Femur (tissue), 1 donor: ENCODE measurements at regions not wholly inside any gene's neighbourhood (a gene's known extent, or its start where the extent isn't known, plus 50 kb on each side); places are given as distances from the start of the nearest gene placed in this dataset.

Experiments
- DNase-seq: peaks from one replicate; pipeline ENCODE4 v3.0.0-alpha.2; 2017

DNA sequence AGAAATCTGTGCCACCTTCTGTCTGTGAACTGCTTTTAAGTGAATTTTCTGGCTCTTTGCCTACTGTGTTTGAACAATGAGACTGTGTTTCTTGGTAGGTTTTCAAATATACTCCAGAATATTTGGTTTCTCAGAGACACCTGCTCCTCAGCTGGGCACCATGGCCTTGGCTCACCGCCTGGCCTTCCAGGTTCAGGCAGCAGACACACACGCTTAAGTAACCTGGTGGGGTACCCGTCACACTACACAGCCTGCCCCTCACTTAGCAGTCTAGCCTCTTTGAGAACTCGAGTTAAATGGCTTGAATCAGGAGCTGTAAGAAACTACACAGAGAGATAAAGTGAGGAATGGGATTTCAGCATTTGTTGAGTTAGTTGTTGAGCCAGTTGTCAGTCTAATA lies 530.5 kb downstream of the MTRR start:
- DNase-seq, result no peak

DNA sequence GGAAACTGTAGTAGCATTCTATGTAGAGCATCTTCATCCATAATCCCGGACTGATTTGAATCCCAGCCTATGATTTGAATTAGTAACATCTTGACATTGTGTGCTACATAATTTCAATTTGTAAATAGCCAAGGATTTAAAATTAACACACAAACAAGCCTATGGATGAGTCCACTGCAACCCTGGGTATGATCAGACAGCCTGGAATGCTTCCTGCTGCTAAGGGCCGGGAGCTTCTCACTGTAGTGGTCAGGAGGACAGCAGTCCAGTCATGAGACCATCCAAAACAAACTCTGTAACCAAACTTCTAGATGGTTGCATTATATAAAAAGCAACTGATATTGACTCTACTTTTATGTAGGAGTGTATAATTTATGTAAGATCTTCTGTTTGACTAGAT lies 539.3 kb downstream of the MTRR start:
- no peak for DNase-seq

DNA sequence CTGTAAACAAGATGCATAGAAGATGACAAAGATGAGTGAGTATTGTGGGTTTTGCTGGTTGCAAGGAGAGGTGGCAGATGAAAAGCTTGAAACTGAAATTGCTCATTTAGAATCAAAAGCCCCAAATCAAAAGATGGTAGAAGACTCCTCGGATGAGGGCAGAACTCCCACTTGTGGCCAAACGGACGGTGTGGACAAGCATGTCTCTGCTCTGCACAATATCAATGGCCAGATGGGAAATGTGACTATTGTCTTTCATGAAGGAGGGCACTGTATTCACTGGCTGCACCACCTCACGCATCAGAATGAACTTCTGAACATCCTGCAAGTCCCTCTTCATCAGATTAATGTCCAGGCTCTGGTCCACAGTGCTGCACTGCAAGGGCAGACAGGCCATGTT lies 541.7 kb downstream of the MTRR start:
- no peak for DNase-seq

DNA sequence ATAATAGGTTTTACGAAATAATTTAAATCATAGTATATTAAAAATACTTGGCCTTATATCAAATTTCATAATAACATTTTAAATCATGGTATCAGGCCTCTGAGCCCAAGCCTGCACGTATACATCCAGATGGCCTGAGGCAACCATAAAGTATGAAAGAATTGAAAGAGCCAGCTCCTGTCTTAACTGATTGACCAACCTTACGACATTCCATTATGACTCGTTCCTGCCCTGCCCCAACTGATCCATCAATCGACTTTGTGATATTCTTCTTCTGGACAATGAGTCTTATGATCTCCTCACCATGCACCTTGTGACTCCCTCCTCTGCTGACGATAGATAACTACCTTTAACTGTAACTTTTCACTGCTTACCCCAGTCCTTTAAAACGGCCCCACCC lies 545.0 kb downstream of the MTRR start:
- DNase-seq, result no peak

DNA sequence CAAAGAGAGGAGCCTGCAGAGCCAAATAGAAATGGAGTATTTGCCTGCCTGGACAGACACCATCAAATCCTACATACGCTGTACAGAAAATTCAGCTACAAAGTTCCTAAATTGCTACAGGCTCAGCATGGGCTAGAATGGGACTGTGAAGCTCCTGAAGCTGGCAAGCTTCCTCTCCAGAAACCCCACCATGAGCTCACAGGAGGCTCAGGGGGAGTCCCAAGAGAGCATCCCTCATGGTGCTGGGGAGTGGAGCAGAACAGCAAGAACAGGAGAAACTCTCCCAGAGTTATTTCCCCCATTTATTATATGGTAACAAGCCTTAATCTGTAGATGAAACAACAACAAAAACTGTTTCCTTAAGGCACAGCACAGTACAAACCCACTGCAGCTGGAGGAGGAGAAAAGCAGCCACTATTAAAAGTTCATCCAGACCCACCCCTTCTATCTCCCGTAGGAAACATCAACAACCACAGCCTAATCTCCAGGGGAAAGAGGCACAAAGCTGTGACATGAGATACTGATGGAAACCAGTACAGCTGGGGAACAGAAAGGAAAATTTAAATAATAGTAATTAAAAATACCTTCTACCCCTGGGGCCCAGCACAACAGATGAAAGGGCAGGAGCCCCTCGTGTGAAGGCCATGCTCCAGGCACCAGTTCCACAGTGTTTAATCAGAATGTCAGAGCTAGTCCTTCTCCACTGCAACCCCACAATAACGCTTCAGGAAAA lies 548.5 kb downstream of the MTRR start:
- no peak for DNase-seq

DNA sequence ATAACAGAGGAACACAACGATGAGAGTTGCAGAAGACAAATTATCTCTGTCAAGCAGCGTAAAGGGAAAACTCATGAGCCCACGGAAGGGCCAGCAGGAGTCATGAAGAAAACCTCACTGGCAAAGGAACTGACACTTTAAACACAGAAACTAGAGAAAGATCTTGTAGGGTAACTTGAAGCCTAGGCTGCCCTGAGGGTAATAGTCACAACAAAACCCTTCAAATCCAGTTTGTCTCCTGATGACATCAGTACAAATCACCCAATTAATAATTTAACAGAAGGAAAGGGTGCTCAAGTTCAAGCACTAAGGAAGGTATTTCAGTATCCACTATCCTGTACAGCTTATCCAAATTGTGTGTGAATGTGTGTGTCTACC lies 549.1 kb downstream of the MTRR start:
- no peak for DNase-seq

DNA sequence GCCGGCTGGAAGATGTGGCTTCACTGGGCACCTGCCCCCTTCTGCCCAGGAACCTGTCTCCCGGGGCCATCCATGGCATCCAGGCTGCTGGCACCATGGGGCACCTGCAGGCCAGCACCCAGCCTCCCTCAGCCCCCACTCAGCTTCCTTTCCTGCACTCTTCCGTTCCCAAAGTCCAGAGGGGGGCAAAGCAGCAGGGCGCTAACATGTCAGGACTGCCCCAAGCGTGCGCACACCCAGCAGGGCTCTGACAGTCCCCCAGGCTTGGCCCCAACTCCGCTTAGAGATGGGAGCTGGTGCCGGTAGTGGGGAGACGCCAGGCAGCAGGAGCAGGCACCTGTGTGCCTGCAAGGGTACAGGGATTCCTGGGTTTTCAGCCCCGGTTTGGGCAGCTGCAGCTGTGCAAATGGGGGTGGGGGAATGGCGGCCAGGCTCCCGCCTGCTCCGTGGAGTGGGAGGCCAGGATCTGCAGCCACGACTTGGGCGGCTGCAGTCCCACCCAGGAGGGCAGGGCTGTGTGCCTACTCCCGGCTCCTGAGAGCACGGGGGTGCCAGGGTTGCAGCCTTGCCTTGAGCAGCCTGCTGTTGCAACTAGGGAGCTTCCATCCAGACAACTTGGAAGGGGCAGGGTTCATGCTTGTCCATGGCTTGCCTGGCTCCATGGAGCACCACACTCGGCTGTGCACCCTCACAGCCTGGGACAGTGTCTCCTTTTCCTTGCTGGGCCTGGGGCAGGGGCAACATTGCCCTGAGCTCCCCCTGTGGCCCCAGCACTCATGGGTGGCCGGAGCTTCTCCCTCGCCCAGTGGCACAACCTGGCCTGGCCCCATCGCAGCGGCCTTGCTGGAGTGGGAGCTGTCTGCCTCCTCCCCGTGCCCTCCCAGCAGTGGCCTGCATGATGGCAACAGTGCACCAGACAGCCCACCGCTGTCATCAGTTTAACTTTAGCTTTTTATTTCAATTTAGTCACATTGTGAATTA lies 561.1 kb downstream of the MTRR start:
- DNase-seq, result no peak

DNA sequence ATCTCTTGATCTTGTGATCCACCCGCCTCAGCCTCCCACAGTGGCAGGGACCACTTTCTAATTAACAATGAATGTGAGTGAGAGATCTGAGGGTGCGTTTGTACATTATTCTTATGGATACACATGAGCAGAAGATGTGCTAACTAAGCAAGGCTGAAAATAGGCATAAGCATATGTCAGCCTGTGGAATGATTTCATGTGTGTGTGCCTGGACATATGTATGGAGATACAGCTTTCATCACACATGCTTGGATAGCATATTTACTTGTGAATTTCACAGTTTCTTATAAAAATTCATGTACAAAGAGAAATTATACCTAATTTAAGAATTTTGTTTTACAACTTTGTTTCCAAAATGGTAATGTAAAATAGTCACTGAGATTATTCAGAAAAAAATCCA lies 565.6 kb downstream of the MTRR start:
- no peak for DNase-seq

DNA sequence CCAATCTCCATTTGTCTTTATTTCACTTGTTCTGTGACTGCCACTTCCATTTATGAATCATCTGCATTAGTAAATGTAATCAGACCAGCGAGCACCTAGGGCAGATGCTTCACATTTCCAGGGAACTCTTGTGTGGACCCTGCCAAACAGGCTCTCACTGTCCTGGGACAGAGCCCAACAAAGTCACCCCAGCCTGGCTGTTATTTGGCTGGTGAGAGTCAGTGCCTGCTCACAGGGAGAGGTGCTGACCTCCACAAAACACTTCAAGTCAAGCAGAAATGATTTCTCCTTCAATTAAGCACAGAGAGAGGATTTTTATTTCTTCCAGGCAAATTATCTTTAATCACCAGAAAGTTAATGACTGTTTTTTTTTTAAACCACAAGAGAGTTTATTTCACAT lies 568.0 kb downstream of the MTRR start:
- DNase-seq, result no peak

DNA sequence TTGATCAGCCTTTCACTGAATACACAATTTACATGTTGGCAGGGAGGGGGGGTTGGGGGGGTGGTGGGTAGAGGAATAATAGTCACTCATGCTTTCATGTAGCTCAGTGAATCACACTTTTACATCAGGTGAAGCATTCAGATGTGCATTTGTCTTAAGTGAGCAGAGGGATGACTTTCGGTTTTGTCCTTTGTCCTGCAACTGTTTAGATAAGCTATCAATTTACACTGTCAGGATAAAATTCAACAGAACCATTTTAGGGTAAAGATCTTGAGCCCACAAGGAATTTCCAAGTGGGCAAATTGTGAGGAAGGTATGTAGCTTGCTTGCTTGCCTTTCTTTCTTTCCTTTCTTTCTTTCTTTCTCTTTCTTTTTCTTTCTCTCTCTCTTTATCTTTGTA lies 576.2 kb downstream of the MTRR start:
- DNase-seq, result no peak

DNA sequence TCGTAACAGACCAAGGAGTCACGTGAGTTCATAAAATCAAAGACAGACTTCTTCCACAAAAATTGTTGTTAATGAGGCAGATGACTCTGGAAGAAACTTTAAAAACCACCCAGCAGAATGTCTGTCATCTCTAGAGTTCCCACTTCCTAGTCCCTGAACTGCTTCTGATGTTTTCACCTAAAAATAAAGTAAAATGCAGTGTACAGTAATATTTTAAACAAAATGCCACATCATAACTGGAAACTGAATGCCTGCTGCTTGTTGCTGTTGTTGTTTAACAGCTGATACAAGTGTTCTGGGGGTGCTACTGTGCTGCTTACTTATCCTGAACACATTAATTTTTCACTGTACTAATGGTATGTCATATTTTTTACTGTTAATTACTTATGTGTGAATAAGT lies 577.2 kb downstream of the MTRR start:
- DNase-seq, result no peak

DNA sequence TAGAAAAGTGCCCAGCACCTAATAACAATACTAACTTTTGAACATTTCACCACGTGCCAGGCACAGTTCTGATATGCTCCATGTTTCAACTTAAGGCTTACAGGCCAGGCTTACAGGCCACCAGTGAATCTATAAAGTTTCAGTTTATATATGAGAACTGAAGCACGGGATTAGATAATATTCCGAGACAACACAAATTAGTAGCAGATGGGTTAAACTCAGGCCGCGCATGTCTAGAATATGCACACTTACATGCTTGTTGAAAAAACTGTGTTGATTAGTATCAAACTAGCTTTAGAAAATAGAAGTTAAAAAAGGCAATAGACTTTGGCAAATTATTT lies 587.9 kb downstream of the MTRR start:
- DNase-seq, result no peak

DNA sequence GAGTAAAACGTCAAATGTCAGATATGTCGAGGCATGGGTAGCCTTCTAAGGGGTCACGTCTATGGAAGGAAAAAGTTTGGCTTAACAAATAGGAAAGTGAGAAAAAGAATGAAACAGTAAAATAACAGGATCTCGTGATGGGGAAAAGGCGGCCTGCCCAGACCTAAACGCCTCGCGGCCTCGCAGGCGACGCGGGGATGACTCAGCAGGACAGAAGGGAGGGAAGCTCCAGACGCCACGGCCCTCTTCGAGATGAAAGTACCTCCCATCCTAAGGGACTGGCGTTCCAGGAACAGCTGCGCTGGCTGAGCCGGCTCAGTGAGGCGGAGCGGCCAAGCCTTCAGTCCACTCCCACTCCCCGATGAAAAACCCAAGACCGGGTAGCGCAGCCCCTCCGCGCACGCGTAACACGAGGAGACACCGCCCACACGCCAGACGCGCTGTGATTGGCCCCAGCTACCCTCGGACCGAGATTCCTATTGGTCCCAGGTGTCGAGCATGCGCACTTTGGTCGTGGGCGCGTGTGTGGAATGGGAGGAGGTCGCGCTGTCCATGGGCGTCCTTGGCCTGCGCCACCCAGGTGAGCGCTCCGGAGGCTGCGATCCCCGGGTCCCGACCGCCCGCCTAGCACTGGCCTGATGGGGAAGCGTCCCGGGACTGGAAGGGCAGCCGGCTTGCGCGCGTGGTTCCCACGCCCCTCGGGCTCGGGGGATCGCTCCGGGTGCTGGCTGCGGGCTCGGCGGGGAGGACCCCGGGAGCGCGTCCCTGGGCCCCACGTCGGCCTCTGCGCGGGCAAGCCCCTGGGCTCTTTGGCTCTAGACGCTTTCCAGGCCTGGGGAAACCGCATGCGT lies 588.5 kb downstream of the MTRR start:
- DNase-seq, result peak; percentile 96

DNA sequence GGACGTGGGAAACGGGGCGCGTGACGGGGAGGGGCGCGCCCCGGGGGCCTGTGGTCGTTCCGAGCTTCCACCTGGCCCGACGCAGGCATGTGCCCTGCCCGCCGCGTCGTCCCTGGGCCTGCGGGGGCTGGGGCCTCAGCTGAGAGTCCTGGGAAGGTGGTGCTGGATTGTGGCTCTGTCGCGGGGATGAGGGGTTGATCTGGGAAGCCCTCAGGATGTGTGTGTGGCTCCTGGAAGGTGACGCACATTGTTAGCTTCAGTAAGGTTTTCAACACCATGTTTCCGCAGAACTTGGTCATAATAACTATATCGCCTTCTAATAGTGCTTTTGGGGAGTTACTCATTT lies 589.1 kb downstream of the MTRR start:
- no peak for DNase-seq

DNA sequence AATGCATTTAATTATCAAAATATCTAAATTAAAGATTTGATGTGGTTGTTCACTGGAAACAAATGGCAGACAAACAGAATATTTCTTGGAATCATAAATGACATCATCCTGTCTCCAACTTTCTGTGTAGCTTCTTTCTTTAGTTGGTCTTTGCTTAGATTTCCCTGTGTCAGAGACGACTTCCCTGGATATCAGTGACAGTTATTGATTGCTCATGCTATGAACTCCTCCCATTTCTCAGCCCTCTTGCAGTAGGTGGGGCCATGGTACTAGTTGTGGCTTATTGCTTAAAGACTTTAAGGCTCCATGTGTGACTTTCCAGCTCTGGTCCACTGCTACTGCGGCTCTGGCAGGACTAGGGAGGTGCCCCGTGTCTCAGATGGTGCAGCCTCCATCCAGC lies 592.6 kb downstream of the MTRR start:
- DNase-seq, result no peak

DNA sequence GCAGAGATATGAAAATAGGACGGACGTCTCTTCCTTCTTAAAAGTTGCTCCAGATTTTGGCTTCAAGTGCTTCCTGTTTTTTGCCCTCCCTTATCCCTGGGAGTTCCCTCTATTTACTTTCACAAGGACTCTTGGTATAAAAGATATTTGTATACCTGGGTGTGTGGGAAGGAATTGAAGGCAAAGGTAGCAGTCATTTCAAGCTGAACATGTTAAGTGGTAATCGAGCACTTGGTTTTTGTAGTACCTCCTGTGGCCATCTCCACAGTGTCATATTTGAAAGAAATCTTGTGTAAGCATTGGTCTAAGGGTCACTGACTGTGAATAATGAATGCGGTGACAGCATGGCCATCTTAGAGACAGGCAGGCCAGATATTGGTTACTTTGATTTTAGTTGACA lies 593.6 kb downstream of the MTRR start:
- no peak for DNase-seq

DNA sequence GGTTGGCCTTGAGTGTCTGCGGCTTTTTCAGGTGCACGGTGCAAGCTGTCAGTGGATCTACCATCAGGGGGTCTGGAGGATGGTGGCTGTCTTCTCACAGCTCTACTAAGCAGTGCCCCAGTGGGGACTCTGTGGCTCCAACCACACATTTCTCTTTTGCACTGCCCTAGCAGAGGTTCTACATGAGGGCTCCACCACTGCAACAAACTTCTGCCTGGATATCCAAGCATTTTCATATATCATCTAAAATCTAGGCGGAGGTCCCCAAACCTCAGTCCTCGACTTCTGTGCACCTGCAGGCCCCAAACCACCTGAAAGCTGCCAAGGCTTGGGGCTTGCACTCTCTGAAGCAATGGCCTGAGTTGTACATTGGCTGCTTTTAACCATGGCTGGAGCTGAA lies 601.5 kb downstream of the MTRR start:
- DNase-seq, result no peak

DNA sequence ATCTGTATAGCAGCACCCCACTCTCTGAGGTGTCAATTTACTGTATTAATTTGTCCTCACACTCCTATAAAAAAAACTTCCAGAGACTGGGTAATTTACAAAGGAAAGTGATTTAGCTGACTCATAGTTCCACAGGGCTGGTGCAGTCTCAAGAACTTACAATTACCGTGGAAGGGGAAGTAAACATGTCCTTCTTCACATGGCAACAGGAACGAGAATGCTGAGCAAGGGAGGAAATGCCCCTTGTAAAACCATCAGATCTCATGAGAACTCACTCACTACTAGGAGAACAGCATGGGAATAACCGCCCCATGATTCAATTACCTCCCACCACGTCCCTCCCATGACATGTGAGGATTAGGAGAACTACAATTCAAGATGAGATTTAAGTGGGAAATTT lies 602.6 kb downstream of the MTRR start:
- DNase-seq, result no peak

DNA sequence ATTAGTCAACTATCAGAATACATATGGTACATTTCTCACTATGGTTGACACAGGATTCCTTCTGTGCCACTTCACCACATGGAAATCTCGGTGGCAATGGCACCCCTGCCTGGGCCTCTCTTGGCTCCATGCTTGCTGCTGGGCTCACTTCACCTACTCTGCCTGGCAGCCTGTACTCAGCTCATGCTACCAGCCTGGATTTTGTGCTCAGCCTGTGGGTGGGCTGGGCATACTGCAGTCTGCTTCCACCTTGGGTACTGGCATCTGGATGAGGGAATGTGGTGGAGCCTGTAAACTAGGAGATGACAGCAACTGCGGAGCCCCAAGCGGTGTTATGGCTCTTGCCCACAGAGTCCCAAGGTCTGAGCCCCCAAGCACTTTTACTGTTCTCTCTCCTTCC lies 604.1 kb downstream of the MTRR start:
- DNase-seq, result no peak

DNA sequence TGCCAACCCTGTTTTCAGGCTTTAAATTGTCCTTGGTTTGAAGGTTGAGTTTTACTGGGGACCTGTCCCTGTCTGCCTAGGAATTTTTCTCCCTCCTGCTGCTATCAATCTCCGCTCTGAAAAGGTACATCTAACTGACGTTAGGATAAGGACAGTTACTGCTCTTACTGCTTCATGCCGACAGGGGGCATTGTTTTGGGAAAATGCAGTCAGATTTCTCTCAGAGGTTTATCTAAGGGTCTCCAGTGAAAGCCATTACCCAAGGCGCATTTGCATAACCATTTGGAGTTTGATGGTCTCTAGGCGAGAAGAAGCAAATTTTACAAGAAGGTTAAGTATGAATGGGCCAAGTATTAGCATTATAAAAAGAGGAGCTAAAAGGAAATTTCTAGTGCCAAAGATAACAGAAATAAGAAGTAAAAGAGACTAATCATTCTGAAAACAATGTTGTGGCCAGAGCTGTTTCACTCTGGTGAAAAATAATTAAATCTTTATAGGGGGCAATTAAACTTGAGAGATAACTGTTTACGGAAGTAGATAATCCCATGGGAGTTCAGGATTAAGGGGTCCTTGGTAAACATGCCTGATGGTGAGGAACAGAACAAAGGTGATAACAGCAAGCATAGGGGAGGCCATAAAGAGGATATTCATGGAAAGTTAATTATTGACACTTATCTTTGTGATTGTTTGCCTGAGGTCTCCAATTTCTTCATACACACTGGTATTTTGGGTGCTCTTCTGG lies 605.0 kb downstream of the MTRR start:
- DNase-seq, result no peak

DNA sequence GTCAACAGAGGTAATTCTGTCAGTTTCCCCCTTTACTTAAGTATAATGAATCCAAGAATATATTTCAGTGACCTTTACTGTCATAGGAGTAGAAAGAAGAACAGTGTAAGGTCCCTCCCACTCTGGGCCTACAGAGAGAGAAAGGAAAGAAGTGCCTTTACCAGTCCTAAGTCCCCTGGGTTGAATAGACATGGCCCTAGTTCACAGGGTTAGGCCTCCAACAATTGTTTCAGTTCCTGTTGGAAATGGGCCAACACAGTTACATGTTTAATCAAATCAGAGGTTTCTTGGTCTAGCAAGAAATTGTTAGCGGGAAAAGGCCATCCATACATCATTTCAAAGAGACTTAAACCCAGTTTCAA lies 605.6 kb downstream of the MTRR start:
- no peak for DNase-seq

DNA sequence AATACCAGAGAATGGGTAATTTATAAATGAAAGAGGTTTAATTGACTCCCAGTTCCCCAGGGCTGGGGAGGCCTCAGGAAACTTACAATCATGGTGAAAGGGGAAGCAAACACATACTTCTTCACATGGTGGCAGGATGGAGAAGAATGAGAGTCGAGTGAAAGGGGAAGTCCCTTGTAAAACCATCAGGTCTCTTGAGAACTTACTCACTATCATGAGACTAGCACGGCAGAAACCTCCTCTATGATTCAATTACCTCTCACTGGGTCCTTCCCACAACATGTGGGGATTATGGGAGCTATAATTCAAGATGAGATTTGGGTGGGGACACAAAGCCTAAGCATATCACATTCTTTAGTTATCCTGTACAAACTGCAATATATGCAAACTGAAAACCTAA lies 609.4 kb downstream of the MTRR start:
- DNase-seq, result no peak

DNA sequence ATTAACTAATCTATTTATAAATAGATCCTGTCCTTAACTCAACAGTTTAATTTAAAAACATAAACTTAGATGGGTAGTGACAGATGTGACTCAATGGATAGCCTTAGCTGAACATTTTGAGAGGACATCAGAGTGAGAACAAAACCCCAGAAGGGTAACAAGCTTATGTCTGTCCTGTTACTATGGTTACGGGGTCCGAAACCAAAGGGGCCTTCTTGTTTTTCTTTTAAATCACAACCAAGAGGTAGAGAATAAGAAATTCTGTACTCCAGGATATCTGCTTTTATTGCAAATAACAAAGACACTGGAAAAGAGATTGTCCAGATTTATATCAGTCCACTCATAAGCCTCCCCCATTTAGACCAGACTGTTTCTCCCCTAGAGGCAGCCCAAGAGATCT lies 612.1 kb downstream of the MTRR start:
- DNase-seq, result no peak
